ENCODE measurements at regions not wholly inside any gene's neighbourhood (a gene's known extent, or its start where the extent isn't known, plus 50 kb on each side); places are given as distances from the start of the nearest gene placed in this dataset.
"Not testable (repeated sequence)": the region's sequence is repeated elsewhere in the genome, so short reads cannot be mapped to it uniquely, and the experiment has no call there.

- DNase-seq: not testable (repeated sequence)
Measured at GRCh38 chr1:120465900-120466299, 51.1 kb downstream of the NBPF8 start.

DNA sequence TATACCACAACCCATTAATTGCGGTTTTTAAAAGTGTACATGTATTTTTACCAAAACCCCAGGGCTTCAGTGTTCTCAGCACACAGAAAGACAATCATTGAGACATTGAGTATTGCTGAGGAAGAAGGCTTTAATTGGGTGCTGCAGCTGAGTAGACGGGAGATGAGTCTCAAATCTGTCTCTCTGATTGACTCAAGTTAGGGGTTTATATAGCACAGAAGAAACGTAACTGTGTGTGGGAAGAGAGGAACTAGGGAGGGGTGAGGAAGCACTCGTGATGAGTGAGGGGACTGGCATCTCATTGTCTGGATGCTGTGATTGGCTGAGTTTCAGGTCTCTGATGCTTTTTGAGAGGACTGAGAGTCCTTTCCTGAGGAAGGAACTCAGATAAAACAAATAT lies 62.8 kb downstream of the NBPF8 start:
- DNase-seq: not testable (repeated sequence)

DNA sequence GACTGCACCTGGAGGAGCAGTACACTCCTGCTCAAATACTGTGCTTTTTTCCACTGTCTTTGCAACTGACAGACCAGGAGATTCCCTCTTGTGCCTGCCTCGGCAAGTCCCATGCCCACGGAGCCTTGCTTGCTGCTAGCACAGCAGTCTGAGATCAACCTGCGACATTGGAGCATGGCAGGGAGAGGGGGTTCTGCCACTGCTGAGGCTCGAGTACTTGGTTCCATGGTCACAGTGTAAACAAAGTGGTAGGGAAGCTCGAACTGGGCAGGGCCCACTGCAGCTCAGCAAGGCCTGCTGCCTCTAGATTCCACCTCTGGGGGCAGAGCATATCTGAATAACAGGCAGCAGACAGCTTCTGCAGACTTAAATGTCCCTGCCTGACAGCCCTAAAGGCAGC lies 63.6 kb downstream of the NBPF8 start:
- DNase-seq: not testable (repeated sequence)

DNA sequence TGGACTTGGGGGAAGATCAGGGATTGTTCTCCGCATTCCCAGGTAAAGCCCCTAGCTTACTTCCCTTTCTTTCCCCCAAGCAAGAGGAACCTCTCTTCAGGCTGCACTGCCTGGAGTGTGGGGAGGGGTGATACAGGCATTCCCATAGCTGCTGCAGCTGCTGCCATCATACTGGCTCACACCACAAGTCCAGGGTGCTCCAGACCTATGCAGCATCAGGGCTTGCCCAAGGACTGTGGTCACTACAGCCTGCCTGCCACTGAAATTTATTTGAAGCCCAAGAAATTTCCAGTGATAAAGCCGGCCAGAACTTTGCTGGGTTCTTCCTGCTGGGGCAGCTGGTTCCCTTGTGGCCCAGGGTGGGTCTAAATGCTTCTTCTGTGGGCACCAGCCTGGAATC lies 72.7 kb downstream of the NBPF8 start:
- DNase-seq: not testable (repeated sequence)

- DNase-seq: not testable (repeated sequence)
Measured at GRCh38 chr1:120489217-120489616, 74.4 kb downstream of the NBPF8 start.

DNA sequence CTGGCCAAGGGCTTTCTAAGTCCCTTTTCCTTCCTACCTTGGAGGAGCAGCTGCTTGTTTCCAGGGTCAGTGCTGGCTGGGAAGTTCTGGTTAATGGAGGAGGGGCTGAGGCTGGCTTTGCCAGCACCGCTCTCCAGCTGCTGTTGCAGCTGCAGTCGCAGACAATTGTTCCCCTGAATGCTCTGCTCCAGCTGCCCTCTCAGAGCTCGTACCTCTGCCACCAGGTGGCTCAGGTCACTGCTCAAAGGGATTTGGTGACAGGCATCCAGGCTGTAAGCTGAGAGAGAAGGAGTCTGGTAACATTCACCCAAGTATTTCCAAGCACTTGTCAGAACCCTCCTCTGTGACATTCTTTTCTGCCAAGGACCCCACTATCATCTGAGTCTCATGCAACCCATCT lies 82.3 kb downstream of the NBPF8 start:
- DNase-seq: not testable (repeated sequence)

- DNase-seq: not testable (repeated sequence)
Measured at GRCh38 chr1:120503284-120503683, 88.4 kb downstream of the NBPF8 start.

DNA sequence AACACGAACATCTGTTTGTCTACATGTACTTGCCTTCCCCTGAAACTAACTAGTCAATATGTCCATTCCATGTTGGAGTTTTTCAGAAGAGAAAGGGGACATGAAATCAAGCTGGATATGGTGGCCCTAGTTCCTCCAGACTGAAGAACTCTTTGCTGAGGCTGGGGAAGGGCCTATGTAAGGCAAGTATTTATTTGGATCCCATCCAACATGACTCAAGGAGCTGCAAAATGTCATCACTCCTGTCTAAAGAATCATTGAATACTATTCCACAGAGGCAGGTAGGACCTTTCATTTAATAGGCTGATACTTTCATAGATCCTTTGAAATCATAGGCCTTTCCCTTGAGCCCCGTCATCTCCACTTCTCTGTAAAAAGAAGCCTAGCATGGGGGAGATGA lies 91.5 kb downstream of the NBPF8 start:
- DNase-seq: not testable (repeated sequence)

- DNase-seq: not testable (repeated sequence)
Measured at GRCh38 chr1:120508351-120508750, 93.5 kb downstream of the NBPF8 start.

DNA sequence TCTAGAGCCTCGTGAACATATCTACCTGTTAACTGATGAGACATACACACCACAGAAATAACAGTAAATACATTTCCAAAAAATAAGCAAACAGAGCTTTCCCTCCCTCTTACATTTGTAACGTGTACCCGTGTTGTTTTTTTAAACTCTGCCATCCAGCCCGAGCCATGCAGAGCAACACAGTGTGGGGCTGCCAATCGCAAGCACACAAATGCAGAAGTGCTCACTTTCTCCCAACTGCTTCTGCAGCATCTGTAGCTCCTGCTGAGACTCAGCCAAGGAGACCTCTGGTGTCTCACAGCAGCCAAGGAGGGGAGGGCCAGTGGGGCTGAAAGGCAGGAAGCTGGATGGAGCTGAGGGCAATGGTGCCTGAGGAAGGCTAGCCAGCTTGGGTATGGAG lies 94.4 kb downstream of the NBPF8 start:
- not testable (repeated sequence) for DNase-seq

GRCh38 chr1:120513099-120513498 lies 98.3 kb downstream of the NBPF8 start:
- not testable (repeated sequence) for DNase-seq

DNA sequence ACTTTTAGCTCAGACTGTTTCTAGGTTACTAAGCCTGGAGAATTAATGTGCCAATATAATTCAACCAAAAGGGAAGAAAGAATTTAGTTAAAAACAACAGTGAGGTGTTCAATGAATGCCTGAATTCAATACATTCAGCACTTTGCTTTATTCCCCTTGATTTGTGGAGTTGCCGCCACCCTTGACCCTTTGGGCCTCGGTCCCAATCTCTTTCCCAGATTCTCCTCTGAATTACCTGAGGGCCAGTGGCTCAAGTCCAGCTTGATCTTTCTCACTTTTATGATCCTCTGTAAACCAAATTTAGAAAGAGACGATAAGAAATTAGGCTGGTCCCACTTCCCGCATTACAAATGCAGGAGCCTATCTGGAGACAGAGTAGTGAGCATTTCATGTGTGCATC lies 98.7 kb downstream of the NBPF8 start:
- not testable (repeated sequence) for DNase-seq

DNA sequence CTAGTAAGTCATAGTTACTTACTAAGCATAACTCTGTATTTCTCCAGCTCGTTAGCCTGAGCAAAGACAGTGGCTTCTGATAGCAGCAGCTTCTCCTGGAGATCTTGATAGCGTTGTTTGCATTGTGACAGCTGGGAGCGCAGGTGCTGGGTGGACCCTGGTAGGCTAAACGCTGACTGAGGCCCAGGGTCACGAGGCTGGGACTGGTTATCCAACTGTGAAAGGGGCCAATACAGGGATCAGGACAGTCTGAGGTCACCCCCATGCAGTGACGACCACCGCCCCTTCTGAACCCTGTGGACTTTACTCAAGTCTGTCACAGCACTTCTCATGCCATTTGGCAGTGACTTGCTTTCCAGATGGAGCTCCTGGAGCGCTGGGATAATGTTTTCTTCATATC lies 104.4 kb downstream of the NBPF8 start:
- DNase-seq: not testable (repeated sequence)

- not testable (repeated sequence) for DNase-seq
Measured at GRCh38 chr1:120524416-120524815, 109.6 kb downstream of the NBPF8 start.

DNA sequence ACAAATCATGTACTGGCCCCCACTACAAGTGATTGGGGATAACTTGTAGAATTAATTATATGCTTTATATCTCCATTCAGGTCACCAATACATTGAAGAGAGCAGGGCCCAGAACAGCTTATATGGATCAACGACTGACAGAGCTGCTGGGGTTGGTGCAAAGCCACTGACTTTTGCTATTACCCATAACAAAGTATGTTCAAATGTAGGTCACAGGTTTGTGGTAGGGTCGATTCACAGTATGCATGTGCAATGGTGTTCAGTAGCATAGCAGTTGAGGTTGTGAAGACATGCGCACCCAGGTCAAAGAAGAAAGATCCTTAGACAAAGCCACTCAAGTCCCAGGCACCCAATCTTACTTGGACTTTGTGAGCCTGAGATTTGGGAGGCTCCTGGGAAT lies 110.6 kb downstream of the NBPF8 start:
- not testable (repeated sequence) for DNase-seq

DNA sequence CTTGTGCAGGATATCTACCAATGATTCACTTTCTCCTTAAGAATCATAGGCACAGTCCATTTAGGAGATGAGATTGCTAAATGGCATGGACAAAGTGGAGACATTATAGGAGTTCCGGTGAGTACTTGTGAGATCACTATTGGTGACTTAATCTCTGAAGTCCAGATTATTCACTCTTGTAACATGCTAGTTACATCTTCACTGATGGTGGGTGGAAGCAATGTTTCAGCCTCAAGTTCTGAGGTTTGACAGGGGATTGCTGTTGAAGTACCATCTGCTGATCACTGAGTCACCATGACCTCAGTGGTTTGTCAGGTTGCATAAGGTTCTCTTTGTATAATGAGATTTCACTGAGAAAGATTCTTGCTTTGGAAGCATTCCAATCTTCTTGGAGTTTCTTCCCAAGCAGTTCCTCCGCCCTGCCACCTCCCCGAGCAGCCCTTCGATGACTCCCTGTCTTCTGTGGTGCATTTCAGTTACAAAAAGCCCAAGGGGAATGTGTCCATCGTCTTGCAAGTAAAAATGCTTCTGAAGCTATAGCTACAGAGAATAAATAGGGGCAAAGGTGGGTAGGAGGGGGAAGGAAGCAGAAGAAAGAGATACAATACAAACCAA lies 114.7 kb downstream of the NBPF8 start:
- not testable (repeated sequence) for DNase-seq

GRCh38 chr1:120531455-120531854 lies 116.6 kb downstream of the NBPF8 start:
- DNase-seq: not testable (repeated sequence)

DNA sequence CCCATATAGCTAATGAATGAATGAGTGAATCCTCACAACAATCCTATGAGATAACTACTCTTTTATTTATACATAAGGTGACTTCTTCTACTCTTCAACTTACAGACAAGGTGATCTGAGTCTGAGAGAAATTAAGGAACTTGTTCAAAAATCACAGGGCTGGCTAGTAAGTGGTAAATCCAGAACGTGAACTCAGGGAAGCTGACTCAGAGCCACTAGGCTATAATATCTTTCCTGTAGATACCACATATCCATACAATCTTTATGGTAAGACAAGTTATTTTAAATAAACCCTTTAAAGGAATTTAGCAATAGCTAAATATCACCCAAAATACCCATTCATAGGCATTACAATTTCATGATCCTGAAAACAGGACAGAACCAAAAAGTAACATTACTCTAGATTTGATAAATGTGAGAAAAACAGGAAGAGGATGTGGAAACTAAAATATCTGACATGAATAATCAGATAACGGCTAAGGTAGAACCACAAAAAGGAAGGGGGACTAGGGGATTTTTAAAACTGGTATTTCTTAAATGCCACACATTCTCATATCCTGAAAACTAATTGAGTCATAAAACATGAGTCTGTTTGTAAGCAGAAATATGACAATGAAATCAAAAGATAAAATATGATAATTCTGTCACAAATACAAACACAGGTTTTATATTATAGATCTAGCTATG lies 119.7 kb downstream of the NBPF8 start:
- not testable (repeated sequence) for DNase-seq

GRCh38 chr1:120535052-120535451 lies 120.2 kb downstream of the NBPF8 start:
- DNase-seq: not testable (repeated sequence)

DNA sequence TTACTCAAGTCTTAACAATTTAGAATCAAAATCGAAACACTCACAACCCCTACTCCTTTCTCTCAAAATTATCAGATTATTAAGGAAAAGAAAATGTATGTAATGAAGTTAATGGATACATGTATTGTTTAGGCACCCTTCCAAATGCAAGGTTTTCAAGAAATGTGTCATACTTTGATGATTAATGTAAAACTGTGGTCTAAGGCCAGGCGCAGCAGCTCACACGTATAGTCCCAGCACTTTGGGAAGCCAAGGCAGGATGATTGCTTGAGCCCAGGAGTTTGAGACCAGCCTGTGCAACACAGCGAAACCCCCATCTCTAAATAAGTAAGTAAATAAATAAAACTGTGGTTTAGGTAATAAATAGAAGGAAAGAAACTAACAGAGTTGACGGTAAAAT lies 126.6 kb downstream of the NBPF8 start:
- DNase-seq: not testable (repeated sequence)

DNA sequence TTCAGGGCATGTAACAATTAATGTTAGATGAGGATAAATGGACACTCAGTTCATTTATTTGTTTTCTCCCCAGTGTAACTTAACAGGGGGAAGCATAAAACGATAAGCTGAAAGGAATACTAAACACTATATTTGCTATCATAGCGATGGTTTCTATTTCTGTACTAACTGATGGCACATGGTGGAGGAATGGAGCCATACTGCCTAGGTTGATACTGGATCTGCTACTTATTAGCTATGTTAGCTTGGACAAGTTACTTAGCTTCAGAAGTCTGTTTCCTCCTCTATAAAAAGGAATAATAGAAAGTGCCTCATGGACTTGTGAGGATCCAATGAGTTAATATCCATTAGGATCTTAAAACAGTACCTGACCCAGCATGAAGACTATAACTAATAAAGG lies 127.5 kb downstream of the NBPF8 start:
- not testable (repeated sequence) for DNase-seq

- DNase-seq: not testable (repeated sequence)
Measured at GRCh38 chr1:120542940-120543339, 128.1 kb downstream of the NBPF8 start.

GRCh38 chr1:120544434-120544833 lies 129.6 kb downstream of the NBPF8 start:
- not testable (repeated sequence) for DNase-seq

DNA sequence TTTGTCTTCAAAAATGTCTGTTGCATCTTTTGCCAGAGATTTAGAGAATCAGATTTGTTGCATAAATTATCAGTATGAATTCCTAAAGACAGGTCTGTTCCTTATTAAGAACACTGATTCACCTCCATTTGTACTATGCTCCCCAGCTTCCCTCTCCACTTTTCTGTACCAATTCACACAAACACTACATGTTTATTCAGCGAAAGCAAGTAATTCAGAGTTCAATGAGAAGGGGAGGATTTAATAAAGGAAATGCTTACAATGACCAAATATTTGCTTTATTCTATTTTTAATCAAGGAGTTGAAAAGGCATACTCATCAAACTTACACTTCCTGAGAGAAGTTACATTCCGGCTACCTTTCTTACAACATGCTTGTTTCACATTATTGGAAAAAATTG lies 135.5 kb downstream of the NBPF8 start:
- not testable (repeated sequence) for DNase-seq
